ENCODE measurements at regions not wholly inside any gene's neighbourhood (a gene's known extent, or its start where the extent isn't known, plus 50 kb on each side); places are given as distances from the start of the nearest gene placed in this dataset.

DNA sequence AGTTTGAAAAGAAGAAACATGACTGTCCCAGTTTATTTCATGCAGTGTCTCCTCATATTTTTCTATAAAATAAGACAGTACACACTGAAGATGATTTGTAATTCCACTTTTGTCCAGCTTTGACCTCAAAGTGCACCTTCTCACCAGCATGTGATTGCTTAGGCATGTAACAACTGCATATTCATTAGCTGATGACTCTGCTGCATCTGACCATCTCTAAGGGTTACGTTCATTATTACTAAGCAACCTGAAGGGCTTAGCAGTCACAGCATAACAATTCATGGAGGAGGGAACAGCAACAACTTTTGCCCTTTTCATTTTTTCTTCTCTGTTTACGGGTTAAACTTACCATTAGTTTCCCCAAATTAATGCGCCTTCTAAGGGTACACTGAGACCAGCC, 330.6 kb upstream of the PIK3C3 start:
- Histone ChIP-seq H3K9me3 (ENCODE audit: control insufficient read depth, low read length) (no peaks in the 10 kb centered on the region), H3K9ac (ENCODE audit: extremely low read depth, low read length, poor library complexity, severe bottlenecking) (no peak overlapping the region), H3K27ac (ENCODE audit: low read depth, low read length) (peak overlapping the region; percentile 18), H3K36me3 (ENCODE audit: control insufficient read depth, insufficient read depth, low read length) (no peaks in the 10 kb centered on the region), H3K4me3 (ENCODE audit: low read length) (no peak overlapping the region), H3K4me1 (ENCODE audit: control insufficient read depth, insufficient read depth, low read length) (no peaks in the 10 kb centered on the region), H3K27me3 (ENCODE audit: control insufficient read depth, insufficient read depth, low read length, poor library complexity, severe bottlenecking) (no peaks in the 10 kb centered on the region)
- TF ChIP-seq, protein P1, sequence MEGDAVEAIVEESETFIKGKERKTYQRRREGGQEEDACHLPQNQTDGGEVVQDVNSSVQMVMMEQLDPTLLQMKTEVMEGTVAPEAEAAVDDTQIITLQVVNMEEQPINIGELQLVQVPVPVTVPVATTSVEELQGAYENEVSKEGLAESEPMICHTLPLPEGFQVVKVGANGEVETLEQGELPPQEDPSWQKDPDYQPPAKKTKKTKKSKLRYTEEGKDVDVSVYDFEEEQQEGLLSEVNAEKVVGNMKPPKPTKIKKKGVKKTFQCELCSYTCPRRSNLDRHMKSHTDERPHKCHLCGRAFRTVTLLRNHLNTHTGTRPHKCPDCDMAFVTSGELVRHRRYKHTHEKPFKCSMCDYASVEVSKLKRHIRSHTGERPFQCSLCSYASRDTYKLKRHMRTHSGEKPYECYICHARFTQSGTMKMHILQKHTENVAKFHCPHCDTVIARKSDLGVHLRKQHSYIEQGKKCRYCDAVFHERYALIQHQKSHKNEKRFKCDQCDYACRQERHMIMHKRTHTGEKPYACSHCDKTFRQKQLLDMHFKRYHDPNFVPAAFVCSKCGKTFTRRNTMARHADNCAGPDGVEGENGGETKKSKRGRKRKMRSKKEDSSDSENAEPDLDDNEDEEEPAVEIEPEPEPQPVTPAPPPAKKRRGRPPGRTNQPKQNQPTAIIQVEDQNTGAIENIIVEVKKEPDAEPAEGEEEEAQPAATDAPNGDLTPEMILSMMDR (conservative IDR thresholded peaks at IDR 0.05) = no peak
- DNase-seq = no peak
- H3K27me3 Mint-ChIP-seq (ENCODE audit: insufficient read depth) = no peaks in the 10 kb centered on the region
- peaks cover 10% of the 10 kb centered on the region for H3K4me1 Mint-ChIP-seq
- peak overlapping the region; percentile 58 for H3K27ac Mint-ChIP-seq
- H3K9me3 Mint-ChIP-seq = no peaks in the 10 kb centered on the region
- 91 to 92% methylated on average over 3 of the region's 3 CpGs for WGBS, 2 experiments (ENCODE audit: insufficient coverage in 1 of 2, insufficient read length in 1 of 2)
- no peak overlapping the region for H3K4me3 Mint-ChIP-seq
- H3K36me3 Mint-ChIP-seq (ENCODE audit: low read depth) = peaks cover 2% of the 10 kb centered on the region

DNA sequence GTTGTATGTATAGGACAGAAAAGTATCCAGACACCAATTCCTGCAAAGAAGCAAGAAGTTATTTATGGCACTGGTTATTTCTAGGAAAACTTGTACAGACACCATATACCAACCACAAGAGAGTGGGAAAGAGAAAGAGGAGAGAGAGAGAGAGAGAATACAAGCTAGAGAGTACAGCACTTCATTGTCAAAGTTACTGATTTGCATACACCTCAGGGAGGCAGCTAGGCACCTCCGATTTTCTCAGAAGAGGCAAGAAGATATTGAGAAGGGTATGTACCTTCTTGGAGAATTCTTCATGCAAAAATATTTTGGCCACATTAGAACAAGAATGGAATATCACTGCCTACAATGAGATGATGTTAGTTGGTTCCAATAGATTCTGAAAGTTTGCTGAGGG, 333.9 kb upstream of the PIK3C3 start:
- no peaks in the 10 kb centered on the region for H3K27me3 Mint-ChIP-seq (ENCODE audit: insufficient read depth)

GRCh38 chr18:41618147-41618546, 336.9 kb upstream of the PIK3C3 start:
- H3K9ac ChIP-seq (ENCODE audit: extremely low read depth, low read length, poor library complexity, severe bottlenecking) = no peak overlapping the region
- H3K36me3 ChIP-seq (ENCODE audit: control insufficient read depth, insufficient read depth, low read length) = no peaks in the 10 kb centered on the region
- no peaks in the 10 kb centered on the region for H3K9me3 ChIP-seq (ENCODE audit: control insufficient read depth, low read length)
- 100% methylated on average over 1 of the region's 1 CpG; no CpG with 5 or more reads in 1 of the 2 experiments for WGBS, 2 experiments (ENCODE audit: insufficient coverage in 1 of 2, insufficient read length in 1 of 2)
- TF ChIP-seq, protein P1 (conservative IDR thresholded peaks at IDR 0.05) = no peak
- Mint-ChIP-seq H3K27me3 (ENCODE audit: insufficient read depth) (no peaks in the 10 kb centered on the region), H3K4me3 (no peak overlapping the region), H3K4me1 (peaks cover 14% of the 10 kb centered on the region), H3K36me3 (ENCODE audit: low read depth) (peaks cover 4% of the 10 kb centered on the region), H3K27ac (no peak overlapping the region), H3K9me3 (no peaks in the 10 kb centered on the region)
- no peaks in the 10 kb centered on the region for H3K27me3 ChIP-seq (ENCODE audit: control insufficient read depth, insufficient read depth, low read length, poor library complexity, severe bottlenecking)
- no peak for DNase-seq
- no peak overlapping the region for H3K27ac ChIP-seq (ENCODE audit: low read depth, low read length)
- no peak overlapping the region for H3K4me3 ChIP-seq (ENCODE audit: low read length)
- H3K4me1 ChIP-seq (ENCODE audit: control insufficient read depth, insufficient read depth, low read length) = peaks cover 4% of the 10 kb centered on the region

More for the DNA sequence above, 333.9 kb upstream of the PIK3C3 start:
- TF ChIP-seq, protein P1 (conservative IDR thresholded peaks at IDR 0.05) = no peak
- H3K27ac Mint-ChIP-seq = no peak overlapping the region
- no peak overlapping the region for H3K4me3 Mint-ChIP-seq
- no peak overlapping the region for H3K9ac ChIP-seq (ENCODE audit: extremely low read depth, low read length, poor library complexity, severe bottlenecking)
- H3K27ac ChIP-seq (ENCODE audit: low read depth, low read length) = no peak overlapping the region
- no peaks in the 10 kb centered on the region for H3K9me3 Mint-ChIP-seq
- no peaks in the 10 kb centered on the region for H3K36me3 ChIP-seq (ENCODE audit: control insufficient read depth, insufficient read depth, low read length)
- H3K4me1 Mint-ChIP-seq = peaks cover 17% of the 10 kb centered on the region
- DNase-seq = no peak
- WGBS, 2 experiments (ENCODE audit: insufficient coverage in 1 of 2, insufficient read length in 1 of 2) = 63 to 64% methylated on average over 1 of the region's 1 CpG
- no peak overlapping the region for H3K4me3 ChIP-seq (ENCODE audit: low read length)
- no peaks in the 10 kb centered on the region for H3K9me3 ChIP-seq (ENCODE audit: control insufficient read depth, low read length)
- H3K4me1 ChIP-seq (ENCODE audit: control insufficient read depth, insufficient read depth, low read length) = peaks cover 4% of the 10 kb centered on the region
- no peaks in the 10 kb centered on the region for H3K36me3 Mint-ChIP-seq (ENCODE audit: low read depth)
- no peaks in the 10 kb centered on the region for H3K27me3 ChIP-seq (ENCODE audit: control insufficient read depth, insufficient read depth, low read length, poor library complexity, severe bottlenecking)

Measured in endodermal cell (in vitro differentiated cells).